NCI-H1436 treated with DMSO at 0.1 percent for 48 hours (cell line): ENCODE measurements at regions not wholly inside any gene's neighbourhood (a gene's known extent, or its start where the extent isn't known, plus 50 kb on each side); places are given as distances from the start of the nearest gene placed in this dataset.

ENCODE experiments used
- DNase-seq: peaks from one replicate; lab custom pipeline; 2025; lab: John Stamatoyannopoulos, UW

DNA sequence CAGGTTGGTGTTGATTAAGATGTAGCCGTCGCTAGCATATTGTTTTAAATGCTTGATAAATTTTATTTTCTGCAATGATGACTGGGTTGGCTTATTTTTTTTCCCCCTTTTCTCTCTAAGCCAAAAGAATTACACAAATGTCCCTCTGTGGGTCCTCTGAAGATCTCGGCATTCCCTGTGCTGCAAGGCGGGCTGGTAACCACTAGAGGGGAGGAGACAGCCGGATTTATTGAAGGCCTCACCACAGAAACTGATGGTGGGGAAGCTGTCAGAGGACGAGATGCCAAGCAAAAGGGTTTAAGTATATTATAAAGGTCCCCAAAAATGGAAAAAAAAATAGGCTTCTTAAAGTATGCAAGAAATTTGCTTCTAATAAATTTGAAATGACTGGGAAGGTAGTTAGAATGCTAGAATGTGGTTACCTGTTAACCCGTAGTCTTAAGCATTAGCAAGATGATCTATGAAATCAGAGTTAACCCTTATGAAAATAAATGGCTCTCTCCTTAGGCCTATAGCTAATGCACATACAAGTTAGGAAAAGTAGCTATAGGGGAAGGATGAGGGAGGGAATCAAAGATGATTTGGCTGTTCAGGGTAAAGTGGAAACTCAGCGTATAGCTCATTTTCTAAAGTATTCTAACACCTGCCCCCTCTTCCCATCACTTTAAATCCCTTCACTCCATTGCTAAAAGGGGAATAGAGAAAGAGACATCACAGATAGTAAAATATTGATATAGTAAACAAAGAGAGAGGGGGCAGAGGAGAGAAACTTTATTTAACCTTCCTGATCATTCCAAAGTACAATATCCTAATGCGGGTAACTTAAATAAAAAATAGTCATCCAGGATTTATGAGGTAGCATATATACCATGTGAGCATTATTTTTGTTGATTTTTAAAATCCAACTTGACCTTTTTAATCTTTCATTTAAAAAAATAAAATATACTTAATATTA lies 894.5 kb upstream of the POU3F3 start:
- no peak for DNase-seq

DNA sequence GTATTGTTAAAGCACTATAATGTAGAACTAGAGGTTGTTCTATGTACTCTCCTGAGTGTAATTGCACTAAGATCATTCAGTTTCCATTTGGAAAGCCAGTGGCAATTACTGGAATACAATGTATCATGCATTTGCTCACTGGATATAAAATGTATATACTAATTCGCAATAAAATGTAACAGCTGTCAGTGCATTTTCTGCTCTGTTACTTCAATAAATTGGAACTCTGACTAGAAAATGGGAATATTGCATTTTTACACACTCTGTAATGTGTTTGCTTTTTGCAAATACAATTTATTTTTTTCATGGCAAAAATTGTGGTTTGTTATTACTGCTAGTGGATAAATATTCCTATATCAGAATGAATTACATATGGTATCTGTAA lies 893.8 kb upstream of the POU3F3 start:
- DNase-seq = no peak

DNA sequence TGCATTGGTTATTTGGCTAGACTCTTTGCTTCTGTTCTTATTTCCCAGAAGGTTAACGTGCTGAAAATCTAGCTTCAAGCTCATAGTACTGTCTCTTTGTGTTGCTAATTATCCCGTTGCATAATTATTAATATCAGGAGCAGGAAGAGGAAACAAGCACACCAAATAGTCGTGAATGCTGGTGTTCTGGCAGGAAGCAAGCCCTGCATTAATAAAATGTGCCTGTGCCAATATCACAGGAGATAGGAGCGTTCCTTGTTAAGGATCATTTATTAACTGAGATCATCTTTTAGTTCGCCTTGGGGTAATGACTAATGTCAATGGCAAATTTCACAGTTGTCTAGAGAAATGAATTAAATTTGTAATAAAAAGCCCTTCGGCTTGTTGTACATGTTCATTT lies 893.0 kb upstream of the POU3F3 start:
- no peak for DNase-seq

DNA sequence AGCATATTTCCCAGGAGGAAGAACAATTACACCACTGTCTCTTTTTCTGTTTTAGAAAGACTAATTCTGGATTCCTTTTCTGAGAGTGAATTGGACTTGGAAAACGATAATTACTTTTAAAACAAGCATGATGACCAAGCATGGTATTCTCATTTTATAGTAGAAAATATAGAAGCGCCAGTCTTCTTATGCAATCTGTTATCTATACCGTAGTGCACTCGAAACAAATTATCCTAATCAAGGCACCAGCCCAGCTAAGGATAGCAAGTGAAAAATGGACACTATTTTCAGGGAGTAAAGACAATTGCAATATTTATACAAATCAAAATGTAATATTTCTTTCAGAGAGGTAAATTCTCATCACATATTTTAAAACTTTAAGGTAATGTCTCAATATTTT lies 892.1 kb upstream of the POU3F3 start:
- no peak for DNase-seq

DNA sequence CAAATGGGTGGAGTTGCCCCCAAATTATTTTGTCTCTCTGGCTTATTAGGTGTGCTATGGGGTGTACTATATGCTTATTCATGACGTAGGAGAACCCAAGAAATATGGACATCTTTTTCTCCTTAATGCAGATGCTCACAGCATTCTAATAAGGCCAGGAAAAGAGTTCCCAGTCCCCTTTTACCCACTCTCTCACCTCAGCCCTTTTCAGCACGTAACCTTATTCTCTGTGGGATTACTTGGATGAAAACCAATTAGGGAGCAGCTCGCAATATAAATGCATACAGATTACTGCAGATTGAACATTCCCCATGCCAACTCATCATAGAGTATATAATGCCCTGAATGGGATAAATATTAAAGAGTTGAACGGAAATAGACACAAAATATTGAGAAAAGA lies 891.2 kb upstream of the POU3F3 start:
- no peak for DNase-seq

DNA sequence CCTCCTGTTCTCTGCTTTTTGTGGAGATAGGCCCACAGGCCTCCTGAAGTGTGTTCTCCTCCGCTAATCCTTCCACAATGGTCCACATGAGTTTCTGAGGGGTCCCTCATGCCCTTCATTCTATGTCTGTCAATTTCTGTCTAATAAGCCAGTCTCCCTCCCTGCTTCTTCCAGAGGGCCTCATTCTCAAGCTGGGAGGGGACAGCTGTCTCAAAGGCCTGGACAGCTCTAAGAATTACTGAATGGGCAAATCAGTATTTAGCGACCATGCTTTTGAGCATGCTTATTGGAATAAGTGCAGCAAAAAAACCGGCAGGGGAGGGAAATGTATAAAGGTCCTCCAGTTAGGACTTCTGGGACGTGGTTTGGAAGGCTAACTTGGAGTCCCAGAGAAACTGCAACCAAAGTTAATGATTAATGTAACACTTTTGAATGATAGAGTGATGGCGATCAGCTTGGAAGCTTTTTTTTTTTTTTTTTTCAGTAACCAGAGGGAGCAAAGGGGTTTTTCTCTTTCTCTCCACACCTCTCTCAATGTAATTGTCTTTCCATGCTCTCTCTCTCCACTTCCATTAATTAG lies 890.7 kb upstream of the POU3F3 start:
- DNase-seq = no peak

DNA sequence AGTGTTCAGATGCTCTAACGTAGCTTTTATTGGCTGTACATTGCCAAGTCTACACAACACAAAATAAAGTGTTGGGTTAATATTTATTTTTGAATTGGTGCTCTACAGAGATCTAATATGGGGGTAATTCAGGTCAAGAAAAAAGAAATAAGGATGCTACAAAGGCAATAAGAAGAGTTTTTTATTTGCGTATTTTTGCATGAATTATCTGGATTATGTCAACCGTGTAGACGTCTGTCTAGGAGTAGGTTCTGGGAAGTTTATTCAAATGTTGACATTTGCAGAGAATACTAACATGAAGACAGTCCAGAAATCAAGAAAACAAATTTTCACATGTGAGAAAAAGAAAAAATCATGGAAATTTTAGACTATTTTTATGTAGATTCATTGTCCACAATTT lies 876.7 kb upstream of the POU3F3 start:
- DNase-seq = no peak

DNA sequence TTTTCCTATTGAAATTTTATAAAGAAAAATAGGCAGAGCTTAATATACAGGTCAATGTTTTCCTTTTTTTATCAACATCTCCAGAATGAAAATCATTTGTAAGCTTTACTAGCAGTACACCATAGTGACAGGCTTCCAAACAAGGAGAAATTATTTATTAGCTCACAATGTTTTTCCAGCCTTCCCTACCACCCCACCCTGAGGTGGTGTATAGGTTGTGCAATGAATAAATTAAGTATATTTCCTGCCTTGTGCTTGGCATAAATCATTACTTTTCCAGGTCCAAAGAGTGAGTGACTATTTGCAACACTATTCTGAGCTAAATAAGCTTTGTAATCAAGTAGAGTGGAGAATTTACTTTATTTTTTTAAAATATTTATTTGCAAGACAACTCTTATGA lies 876.2 kb upstream of the POU3F3 start:
- no peak for DNase-seq

DNA sequence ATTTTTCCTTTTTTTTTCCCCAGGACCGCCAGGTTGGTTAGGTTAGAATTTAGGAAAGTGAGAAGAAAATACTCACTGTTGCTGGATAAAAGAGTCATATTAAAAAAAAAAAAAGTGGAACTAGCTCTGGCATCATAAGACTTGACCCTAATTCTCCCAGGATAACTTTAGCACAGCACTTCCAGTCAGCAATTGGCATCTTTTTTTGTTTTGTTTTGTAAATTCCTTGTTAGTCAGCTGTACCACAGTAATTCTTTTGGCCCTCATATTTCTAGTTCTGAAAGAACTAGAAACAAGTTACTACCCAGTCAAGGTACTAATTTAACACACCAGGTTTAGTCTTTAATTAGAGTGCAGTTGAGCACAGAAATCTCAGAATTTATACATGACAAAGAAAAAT lies 873.5 kb upstream of the POU3F3 start:
- DNase-seq = no peak

DNA sequence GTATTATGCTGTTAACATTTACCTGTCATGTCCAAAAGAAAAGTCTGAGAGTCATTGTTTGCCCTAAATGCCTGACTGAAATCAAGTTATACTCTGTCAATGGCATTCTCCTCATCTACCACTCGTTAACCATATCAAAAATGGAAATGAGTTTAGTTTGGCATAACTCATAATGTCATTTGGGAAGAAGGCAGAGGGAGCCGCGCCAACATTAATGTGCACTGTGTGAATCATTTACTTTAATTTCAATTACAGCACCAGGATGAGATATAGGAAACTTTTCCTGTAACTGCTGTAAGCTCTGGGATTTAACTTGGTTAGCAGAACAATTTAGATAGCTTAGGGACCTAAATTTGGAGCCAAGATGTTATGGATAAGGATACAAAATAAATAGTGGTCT lies 871.2 kb upstream of the POU3F3 start:
- DNase-seq = no peak

DNA sequence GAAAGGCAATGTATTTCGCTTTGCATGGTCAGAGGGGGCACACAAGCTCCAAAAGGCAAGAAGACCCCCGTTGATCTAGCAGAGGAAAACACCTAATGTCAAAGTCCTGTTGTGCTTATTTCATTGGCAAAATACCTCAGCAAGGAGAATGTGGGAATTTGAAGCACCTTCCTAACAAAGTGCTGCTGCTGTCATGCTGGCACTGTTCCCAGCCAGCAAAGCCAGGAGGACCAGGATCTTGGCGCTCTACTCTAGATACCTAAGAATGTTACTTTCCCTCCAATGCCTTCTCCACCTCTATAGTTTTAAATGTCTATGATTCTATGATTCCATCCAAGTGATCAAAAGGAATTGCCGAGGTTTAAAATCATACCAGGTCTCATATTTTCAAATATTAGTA lies 867.9 kb upstream of the POU3F3 start:
- no peak for DNase-seq

DNA sequence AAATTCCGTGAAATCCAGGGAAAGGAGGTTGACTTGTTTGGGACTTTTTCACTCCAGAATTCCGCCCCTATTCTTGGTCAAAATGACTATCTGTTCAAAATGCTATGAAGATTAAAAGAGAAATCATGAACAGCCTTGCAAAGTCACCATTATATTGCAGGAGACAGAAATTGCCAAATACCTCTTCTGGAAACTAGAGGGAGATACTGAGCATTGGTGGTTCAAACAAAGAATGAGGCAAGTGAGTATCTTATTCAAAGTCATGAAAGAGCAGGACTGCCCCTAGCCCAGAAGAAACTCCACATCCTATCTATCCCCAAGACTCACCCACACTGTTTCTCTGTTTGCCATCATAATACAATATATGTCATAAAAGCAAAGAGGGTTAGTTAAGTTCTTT lies 862.3 kb upstream of the POU3F3 start:
- no peak for DNase-seq

DNA sequence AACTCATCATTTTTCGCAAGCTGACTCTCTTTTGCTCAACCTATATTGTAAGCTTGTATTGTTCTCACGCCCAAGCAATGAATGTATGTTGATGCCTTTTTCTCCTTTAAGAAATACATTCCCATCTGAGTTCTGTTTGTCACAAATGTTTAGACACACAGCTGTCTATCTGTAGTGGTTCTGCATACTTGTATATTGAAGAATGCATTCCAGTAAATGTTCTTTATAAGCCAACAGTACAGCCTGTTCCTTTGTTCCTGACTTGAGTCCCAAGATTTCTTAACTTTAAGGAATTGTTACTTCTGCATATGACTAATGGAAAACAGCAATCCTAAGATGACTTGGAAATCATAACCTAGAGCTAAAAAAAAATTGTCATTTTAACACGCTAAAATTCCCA lies 849.1 kb upstream of the POU3F3 start:
- no peak for DNase-seq

DNA sequence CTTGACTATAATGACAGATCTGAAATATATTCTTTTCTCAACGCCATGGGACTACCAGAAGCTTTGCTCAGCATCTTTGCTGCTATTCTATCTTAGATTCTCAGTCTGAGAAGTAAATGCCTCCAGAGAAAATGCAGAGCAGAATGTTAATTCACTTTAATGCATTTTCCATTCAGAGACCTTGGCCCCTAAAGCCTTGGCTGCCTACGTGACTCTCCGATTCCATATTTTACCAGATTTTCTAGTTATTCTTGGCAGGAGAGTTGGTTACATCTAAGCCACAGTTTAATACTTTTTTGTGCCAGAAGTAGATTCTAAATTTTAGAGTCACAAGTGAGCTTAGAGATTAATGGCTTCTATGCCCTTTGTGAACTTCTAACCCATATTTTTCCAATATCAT lies 837.1 kb upstream of the POU3F3 start:
- DNase-seq = no peak

DNA sequence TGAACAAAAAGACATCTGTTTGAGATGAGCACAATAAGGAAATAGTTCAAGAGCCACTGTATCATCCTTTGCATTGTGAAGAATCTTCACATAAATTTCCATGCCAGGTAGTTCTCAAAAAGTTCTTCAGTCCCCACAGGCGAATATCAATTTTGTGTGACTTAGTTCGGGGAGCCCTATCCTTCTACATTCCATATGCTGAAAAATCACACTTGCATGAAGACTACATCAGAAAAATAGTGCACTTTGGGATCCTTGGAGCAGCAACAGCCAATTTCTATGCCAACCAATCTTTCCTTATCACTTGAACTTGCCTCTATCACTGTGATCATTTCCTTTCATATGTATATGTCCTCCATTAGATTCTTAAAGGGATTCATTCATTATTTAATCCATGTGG lies 830.6 kb upstream of the POU3F3 start:
- no peak for DNase-seq

DNA sequence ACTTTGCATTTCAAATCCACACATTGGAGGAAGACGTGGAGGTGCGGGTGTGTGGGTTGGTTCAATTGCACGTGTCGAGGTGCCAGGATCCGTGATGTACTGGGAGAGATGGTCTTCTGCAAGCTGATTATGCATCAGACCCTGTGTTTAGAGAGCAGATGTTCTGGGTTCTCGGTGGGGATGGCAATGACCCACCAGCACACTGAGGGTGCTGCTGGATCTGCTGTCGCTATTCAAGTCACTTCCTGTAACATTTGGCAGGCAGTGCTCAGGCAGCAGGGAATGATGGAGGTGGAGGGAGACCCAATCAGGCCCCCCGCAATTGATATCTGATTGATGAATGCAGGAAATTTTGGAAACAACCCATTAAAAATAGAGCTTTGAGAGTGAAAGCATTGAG lies 830.1 kb upstream of the POU3F3 start:
- DNase-seq = no peak

DNA sequence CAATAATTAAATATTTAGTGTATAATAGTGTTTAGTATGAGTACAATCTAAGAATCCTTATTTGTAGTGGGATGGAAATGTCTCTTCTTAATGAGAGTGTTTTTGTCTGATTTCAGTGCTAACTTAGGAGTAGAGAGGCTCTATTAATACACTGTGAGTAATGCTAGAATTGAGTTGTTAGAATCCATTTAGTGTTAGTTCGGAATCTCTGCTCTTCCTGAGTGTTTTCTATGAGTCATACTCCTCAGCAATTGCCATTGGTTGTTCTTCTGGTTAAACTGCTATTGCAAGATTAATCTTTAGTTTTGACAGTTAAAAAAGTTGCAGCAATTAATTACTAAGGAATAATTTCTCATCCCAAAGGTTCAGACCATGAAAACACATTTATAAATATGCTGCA lies 828.6 kb upstream of the POU3F3 start:
- no peak for DNase-seq

DNA sequence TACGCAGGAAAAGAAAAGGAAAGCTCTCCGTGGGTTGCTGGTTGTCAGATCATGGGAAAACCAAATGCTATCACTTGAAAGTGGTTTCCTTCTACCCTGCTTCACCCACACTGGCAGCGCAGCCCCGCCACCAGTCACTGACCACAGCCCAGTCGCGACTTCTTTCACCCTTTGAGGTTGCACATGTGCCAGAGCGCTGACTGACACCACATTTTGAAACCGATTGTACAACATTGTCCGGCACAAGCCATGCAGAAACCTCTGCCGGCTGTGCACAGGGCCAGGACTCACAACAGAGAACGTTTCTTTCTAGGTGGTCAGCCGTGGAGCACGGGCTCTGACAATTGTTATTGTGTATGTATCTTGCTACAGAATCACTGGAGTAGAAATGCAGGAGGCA lies 827.2 kb upstream of the POU3F3 start:
- DNase-seq = no peak

DNA sequence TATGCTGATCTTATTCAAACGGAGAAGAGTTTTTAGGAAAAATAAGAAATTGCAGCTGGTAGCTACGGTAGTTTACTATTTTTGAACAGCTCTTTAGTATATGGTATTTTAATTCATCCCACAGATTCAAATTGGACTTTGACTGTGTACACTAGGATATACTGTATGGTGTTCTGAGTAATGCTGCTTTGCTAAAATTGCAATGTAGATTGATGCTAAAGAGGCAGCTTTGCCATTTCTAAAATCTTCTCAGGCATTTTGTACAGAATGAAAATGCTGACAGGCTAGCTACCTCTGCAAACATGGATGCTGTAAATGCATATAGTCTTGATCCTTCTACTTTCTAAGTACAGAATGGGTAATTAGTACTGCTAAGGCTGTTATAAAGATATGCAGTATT lies 826.6 kb upstream of the POU3F3 start:
- DNase-seq = no peak

DNA sequence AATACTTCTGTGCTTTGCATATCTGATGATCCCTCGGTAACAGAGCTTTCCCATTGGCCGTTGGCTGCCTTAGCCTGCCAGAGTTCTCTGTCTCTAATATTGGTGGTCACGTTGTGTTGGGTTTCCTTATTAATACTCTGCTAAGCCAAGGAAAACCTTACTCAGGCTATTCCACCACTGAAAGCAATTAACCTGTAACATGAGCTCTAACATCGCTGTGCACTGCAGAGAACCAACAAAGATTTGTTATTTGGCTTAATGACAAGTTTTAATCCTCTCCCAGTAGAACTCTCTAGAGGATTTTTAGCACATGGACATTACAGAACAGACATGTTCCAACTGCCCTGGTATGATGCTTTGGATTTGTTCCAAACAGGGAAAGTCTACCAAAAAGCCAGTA lies 825.9 kb upstream of the POU3F3 start:
- no peak for DNase-seq

DNA sequence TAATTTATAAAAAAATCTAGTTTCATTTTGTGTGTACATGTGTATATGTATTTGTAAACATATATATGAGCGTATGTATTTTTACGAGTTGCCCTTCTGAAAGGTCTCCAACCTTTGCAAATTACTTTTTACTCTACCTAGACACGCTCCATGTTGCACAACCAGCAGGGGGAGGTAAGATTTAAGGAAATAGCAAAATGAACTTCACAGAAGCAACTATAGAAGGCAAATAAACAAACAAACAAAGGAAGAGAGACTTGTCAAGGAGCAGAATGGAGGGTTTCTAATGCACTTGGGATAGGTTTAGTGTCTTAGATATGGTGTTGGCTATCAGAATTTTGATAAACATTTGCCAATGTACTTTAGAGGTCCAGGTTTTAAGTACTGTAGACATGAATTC lies 820.5 kb upstream of the POU3F3 start:
- no peak for DNase-seq

DNA sequence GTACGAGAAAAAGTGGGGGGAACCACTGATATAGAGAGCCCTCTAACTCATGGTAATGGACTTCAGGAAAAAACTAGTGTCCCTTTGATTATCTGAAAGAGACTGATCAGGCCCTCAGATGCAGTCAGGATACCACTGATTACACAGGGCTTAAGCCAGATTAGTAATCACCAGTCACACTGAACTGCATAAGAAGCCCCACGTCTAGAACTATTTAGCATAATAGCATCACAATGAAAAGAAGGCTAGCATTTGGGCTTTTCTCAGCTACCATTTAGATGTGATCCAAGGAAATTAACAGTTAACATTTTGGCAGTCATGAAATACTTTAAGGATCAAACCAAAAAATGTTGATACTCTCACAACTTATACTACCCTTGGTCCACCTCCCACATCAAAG lies 813.1 kb upstream of the POU3F3 start:
- no peak for DNase-seq

DNA sequence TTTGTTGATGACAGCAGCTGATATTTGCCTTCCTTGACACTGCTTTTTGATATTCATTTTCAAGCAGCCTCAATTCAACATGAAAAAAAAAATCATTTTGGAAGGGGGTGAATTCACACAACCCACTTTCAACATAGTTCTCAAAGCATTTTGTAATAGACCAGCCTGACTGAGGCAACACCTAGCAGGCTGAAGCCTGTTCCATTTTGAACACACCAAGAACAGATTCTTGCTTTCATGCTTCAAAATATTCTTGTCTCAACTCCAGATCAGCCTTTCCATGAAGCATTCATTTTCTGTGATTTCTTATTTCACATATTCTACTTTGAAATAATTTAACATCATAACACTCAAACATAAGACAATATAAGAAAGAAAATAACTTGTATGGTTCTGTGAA lies 812.6 kb upstream of the POU3F3 start:
- DNase-seq = no peak

DNA sequence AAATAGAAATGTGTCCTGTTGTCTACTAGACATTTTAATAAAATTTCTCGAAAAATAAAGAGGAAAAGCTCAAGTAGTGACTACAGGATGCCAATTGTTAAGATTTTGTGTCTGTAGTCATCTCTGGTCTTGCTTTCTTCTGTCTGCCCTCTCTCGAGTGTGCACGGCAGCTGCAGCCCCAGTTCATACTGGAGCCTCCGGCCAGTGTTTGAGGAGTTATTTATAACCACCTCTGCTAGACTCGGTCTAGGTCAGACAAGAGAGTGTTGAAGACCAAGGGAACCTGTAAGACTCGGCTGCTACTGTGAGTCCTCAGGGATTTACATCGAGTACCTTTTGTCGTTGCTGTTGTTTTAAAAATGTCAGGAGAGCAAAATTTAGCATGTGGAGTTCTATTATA lies 810.1 kb upstream of the POU3F3 start:
- DNase-seq = no peak
